Testis (tissue), 2 donors: ENCODE measurements at regions not wholly inside any gene's neighbourhood (a gene's known extent, or its start where the extent isn't known, plus 50 kb on each side); places are given as distances from the start of the nearest gene placed in this dataset.

Experiments used
- POLR2A ChIP-seq: fragments of 450-650 bp; IDR thresholded peaks from one replicate; pipeline ENCODE4 v1.6.1; 2017; ENCODE audit warnings: antibody characterized with exemption, mild to moderate bottlenecking, moderate library complexity
- TF ChIP-seq, protein P1 (sequence below), 3 experiments: fragments of 450-650 bp in 2 of 3; fragments of 200-600 bp in 1 of 3; sonication (generic) in 1 of 3; IDR thresholded peaks; one replicate each; pipeline ENCODE4 v1.5.1; 2016 to 2019; ENCODE audit warnings: antibody characterized with exemption in 3 of 3, mild to moderate bottlenecking in 2 of 3, moderate library complexity in 1 of 3

DNA sequence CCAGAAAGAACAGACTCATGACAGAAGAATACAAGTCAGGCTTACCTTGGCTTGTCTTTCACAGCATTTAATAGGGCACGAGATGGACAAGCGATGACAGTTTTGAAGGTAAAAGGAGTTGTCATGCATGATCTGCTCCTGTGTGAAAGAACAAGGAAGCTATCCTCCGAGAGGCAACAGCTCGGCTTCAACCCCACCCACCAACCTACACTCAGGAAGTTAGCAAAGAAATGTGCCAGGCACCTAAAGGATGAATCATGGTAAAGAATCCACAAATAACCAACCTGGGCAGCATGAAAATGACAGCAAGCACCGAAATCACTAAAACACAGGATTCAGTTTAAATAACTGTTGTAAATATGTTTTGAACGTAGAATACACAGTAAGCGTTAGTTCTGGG is 700.2 kb downstream of the TYW1 start:
- TF ChIP-seq, protein P1, sequence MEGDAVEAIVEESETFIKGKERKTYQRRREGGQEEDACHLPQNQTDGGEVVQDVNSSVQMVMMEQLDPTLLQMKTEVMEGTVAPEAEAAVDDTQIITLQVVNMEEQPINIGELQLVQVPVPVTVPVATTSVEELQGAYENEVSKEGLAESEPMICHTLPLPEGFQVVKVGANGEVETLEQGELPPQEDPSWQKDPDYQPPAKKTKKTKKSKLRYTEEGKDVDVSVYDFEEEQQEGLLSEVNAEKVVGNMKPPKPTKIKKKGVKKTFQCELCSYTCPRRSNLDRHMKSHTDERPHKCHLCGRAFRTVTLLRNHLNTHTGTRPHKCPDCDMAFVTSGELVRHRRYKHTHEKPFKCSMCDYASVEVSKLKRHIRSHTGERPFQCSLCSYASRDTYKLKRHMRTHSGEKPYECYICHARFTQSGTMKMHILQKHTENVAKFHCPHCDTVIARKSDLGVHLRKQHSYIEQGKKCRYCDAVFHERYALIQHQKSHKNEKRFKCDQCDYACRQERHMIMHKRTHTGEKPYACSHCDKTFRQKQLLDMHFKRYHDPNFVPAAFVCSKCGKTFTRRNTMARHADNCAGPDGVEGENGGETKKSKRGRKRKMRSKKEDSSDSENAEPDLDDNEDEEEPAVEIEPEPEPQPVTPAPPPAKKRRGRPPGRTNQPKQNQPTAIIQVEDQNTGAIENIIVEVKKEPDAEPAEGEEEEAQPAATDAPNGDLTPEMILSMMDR (IDR thresholded peaks at IDR 0.05) = no peak
- no peak for TF ChIP-seq POLR2A
